ENCODE measurements at regions not wholly inside any gene's neighbourhood (a gene's known extent, or its start where the extent isn't known, plus 50 kb on each side); places are given as distances from the start of the nearest gene placed in this dataset.
A peak's percentile ranks its signal among the peaks of the same experiment; 100 is the strongest.
"Not testable (repeated sequence)": the region's sequence is repeated elsewhere in the genome, so short reads cannot be mapped to it uniquely, and the experiment has no call there.

GRCh38 chr12:79993106-79993862 lies 58.4 kb upstream of the PPP1R12A start:
- no peaks in the 10 kb centered on the region for H3K79me2 ChIP-seq (ENCODE audit: low read depth)
- no peak overlapping the region for H3K27ac ChIP-seq
- no peaks in the 10 kb centered on the region for H3F3A ChIP-seq (ENCODE audit: low read depth)
- no peaks in the 10 kb centered on the region for H3K36me3 ChIP-seq
- H3K9me3 Mint-ChIP-seq = no peaks in the 10 kb centered on the region
- TF ChIP-seq CTCF (IDR thresholded peaks at IDR 0.05) (no peak), EZH2 (IDR thresholded peaks at IDR 0.05) (no peak), EZH2phosphoT487 (IDR thresholded peaks at IDR 0.05) (no peak)
- H3K36me3 Mint-ChIP-seq = no peaks in the 10 kb centered on the region
- H3K4me3 ChIP-seq = no peak overlapping the region
- H3K27me3 Mint-ChIP-seq (ENCODE audit: insufficient read depth, low read depth) = peaks cover 2% of the 10 kb centered on the region
- H3K4me2 ChIP-seq = no peak overlapping the region
- no peaks in the 10 kb centered on the region for H3K4me1 ChIP-seq
- H2AFZ ChIP-seq (replicated peaks) = no peak overlapping the region
- no peaks in the 10 kb centered on the region for H3K4me1 Mint-ChIP-seq
- H3K27me3 ChIP-seq = no peaks in the 10 kb centered on the region
- H3K9ac ChIP-seq = no peak overlapping the region
- no peak overlapping the region for H3K27ac Mint-ChIP-seq
- H4K20me1 ChIP-seq (ENCODE audit: low read depth) = no peaks in the 10 kb centered on the region
- no peak overlapping the region for H3K4me3 Mint-ChIP-seq
- no peaks in the 10 kb centered on the region for H3K9me3 ChIP-seq (ENCODE audit: low read depth)
- no peak for DNase-seq (ENCODE audit: low spot score)

- H3K4me3 ChIP-seq = no peak overlapping the region
Measured at GRCh38 chr12:79991586-79991985, 56.7 kb upstream of the PPP1R12A start.

GRCh38 chr12:79990509-79991338 lies 55.8 kb upstream of the PPP1R12A start:
- not testable (repeated sequence) for H4K20me1 ChIP-seq (ENCODE audit: low read depth); H3K27me3 Mint-ChIP-seq (ENCODE audit: insufficient read depth, low read depth); H3K27ac ChIP-seq; H3K36me3 Mint-ChIP-seq; H3K4me1 ChIP-seq; H3K9ac ChIP-seq; H3K4me3 ChIP-seq; H3K4me1 Mint-ChIP-seq; H3K36me3 ChIP-seq; H3K27ac Mint-ChIP-seq; H3K9me3 Mint-ChIP-seq; H3F3A ChIP-seq (ENCODE audit: low read depth); H3K27me3 ChIP-seq; H3K4me3 Mint-ChIP-seq; DNase-seq (ENCODE audit: low spot score); H3K4me2 ChIP-seq; H3K9me3 ChIP-seq (ENCODE audit: low read depth); H3K79me2 ChIP-seq (ENCODE audit: low read depth)
- H2AFZ ChIP-seq (replicated peaks) = peak overlapping the region; percentile 77

More at GRCh38 chr12:79991586-79991985, 56.7 kb upstream of the PPP1R12A start:
- Histone ChIP-seq H3K27me3 (no peaks in the 10 kb centered on the region), H3K27ac (no peak overlapping the region), H3K79me2 (ENCODE audit: low read depth) (no peaks in the 10 kb centered on the region), H3K9ac (no peak overlapping the region), H3K9me3 (ENCODE audit: low read depth) (no peaks in the 10 kb centered on the region), H3F3A (ENCODE audit: low read depth) (no peaks in the 10 kb centered on the region), H3K36me3 (no peaks in the 10 kb centered on the region), H3K4me2 (no peak overlapping the region), H3K4me1 (no peaks in the 10 kb centered on the region), H4K20me1 (ENCODE audit: low read depth) (no peaks in the 10 kb centered on the region), H2AFZ (replicated peaks) (no peak overlapping the region)
- Mint-ChIP-seq H3K27ac (no peak overlapping the region), H3K4me1 (no peaks in the 10 kb centered on the region), H3K27me3 (ENCODE audit: insufficient read depth, low read depth) (peaks cover 2% of the 10 kb centered on the region), H3K36me3 (no peaks in the 10 kb centered on the region), H3K9me3 (no peaks in the 10 kb centered on the region), H3K4me3 (no peak overlapping the region)
- no peak for DNase-seq (ENCODE audit: low spot score)
- TF ChIP-seq EZH2 (IDR thresholded peaks at IDR 0.05) (no peak), CTCF (IDR thresholded peaks at IDR 0.05) (no peak), EZH2phosphoT487 (IDR thresholded peaks at IDR 0.05) (no peak)

GRCh38 chr12:79988368-79988767 lies 53.5 kb upstream of the PPP1R12A start:
- Histone ChIP-seq H3F3A (ENCODE audit: low read depth) (no peaks in the 10 kb centered on the region), H3K4me2 (no peak overlapping the region), H3K4me1 (peaks cover 7% of the 10 kb centered on the region), H3K9me3 (ENCODE audit: low read depth) (no peaks in the 10 kb centered on the region), H3K79me2 (ENCODE audit: low read depth) (no peaks in the 10 kb centered on the region), H2AFZ (replicated peaks) (no peak overlapping the region), H4K20me1 (ENCODE audit: low read depth) (no peaks in the 10 kb centered on the region), H3K27me3 (no peaks in the 10 kb centered on the region), H3K36me3 (no peaks in the 10 kb centered on the region), H3K27ac (no peak overlapping the region), H3K4me3 (no peak overlapping the region), H3K9ac (no peak overlapping the region)
- no peaks in the 10 kb centered on the region for H3K9me3 Mint-ChIP-seq
- H3K27ac Mint-ChIP-seq = no peak overlapping the region
- no peak for DNase-seq (ENCODE audit: low spot score)
- TF ChIP-seq CTCF (IDR thresholded peaks at IDR 0.05) = no peak
- no peak for TF ChIP-seq EZH2 (IDR thresholded peaks at IDR 0.05)
- TF ChIP-seq EZH2phosphoT487 (IDR thresholded peaks at IDR 0.05) = no peak
- peaks cover 2% of the 10 kb centered on the region for H3K27me3 Mint-ChIP-seq (ENCODE audit: insufficient read depth, low read depth)
- no peaks in the 10 kb centered on the region for H3K36me3 Mint-ChIP-seq
- H3K4me3 Mint-ChIP-seq = no peak overlapping the region
- H3K4me1 Mint-ChIP-seq = peaks cover 4% of the 10 kb centered on the region

Data from neural progenitor cell (in vitro differentiated cells).